Neutrophil (primary cell): ENCODE measurements at regions not wholly inside any gene's neighbourhood (a gene's known extent, or its start where the extent isn't known, plus 50 kb on each side); places are given as distances from the start of the nearest gene placed in this dataset.

Source experiments
- H3K27ac ChIP-seq: fragments of 200-600 bp; sonication (generic); 2 replicates; pipeline ENCODE4 v1.5.1; 2016; ENCODE audit warnings: mild to moderate bottlenecking, moderate library complexity
- H3K27me3 ChIP-seq: fragments of 200-600 bp; sonication (generic); 2 replicates; pipeline ENCODE4 v1.6.0; 2016; ENCODE audit warnings: mild to moderate bottlenecking
- H3K36me3 ChIP-seq: fragments of 200-600 bp; sonication (generic); 2 replicates; pipeline ENCODE4 v1.5.1; 2017
- H3K4me1 ChIP-seq, 2 experiments: fragments of 200-600 bp in 1 of 2; sonication (generic) in 1 of 2; 1 replicate in 1 of 2; 2 replicates in 1 of 2; pipeline versions ENCODE4 v1.5.1 to v1.6.1; 2013 to 2016; ENCODE audit warnings: low read depth in 1 of 2, low read length in 1 of 2, mild to moderate bottlenecking in 1 of 2, moderate library complexity in 1 of 2; ENCODE audit not compliant: control insufficient read depth in 1 of 2, insufficient read depth in 1 of 2
- H3K4me3 ChIP-seq, 2 experiments: fragments of 200-600 bp in 1 of 2; sonication (generic) in 1 of 2; 1 replicate in 1 of 2; 2 replicates in 1 of 2; pipeline ENCODE4 v1.5.1; 2013 to 2016; ENCODE audit warnings: low read depth in 1 of 2, low read length in 1 of 2, mild to moderate bottlenecking in 1 of 2, moderate library complexity in 1 of 2
- H3K9me3 ChIP-seq: fragments of 200-600 bp; sonication (generic); 2 replicates; pipeline ENCODE4 v1.5.1; 2016
- TF ChIP-seq, protein P1 (sequence below): fragments of 200-600 bp; sonication (generic); IDR thresholded peaks from 2 replicates; pipeline ENCODE4 v1.5.1; 2016; ENCODE audit warnings: antibody characterized with exemption

DNA sequence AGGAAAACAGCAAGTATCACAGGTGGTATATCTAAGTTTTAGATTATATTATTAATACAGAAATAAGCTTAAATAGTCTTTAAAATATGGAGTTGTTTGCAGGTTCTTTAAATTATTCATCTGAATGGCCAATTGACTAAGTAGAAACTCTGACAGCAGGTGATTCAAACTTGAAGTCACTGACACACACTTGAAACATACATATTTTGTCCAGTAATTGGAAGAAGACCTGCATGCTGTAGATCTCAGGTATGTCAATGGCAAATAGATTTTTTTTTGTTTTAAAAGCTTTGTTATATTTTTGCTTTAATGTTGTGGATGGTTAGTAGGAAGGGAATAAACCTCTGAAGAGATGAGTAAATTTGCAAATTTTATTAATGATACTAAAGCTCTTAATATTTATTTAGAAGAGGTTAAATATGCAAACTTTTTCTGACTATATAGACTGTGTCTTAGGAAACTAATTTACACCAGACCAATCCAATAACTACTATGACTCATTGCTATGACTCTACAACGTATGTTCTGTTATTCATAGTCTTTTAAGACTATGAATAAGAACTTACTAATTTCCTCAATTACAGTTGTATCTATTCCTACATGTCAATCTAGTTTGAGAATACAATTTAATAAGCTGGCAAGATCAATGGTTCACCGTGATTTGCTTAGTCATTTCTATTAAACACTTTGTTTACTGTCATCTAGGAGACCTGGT is 53.9 kb upstream of the RORB start:
- Histone ChIP-seq H3K4me3 (no peak overlapping the region), H3K4me1 (no peaks in the 10 kb centered on the region), H3K36me3 (no peaks in the 10 kb centered on the region), H3K27ac (no peak overlapping the region), H3K27me3 (peaks cover 6% of the 10 kb centered on the region), H3K9me3 (no peaks in the 10 kb centered on the region)
- TF ChIP-seq, protein P1, sequence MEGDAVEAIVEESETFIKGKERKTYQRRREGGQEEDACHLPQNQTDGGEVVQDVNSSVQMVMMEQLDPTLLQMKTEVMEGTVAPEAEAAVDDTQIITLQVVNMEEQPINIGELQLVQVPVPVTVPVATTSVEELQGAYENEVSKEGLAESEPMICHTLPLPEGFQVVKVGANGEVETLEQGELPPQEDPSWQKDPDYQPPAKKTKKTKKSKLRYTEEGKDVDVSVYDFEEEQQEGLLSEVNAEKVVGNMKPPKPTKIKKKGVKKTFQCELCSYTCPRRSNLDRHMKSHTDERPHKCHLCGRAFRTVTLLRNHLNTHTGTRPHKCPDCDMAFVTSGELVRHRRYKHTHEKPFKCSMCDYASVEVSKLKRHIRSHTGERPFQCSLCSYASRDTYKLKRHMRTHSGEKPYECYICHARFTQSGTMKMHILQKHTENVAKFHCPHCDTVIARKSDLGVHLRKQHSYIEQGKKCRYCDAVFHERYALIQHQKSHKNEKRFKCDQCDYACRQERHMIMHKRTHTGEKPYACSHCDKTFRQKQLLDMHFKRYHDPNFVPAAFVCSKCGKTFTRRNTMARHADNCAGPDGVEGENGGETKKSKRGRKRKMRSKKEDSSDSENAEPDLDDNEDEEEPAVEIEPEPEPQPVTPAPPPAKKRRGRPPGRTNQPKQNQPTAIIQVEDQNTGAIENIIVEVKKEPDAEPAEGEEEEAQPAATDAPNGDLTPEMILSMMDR: no peak

DNA sequence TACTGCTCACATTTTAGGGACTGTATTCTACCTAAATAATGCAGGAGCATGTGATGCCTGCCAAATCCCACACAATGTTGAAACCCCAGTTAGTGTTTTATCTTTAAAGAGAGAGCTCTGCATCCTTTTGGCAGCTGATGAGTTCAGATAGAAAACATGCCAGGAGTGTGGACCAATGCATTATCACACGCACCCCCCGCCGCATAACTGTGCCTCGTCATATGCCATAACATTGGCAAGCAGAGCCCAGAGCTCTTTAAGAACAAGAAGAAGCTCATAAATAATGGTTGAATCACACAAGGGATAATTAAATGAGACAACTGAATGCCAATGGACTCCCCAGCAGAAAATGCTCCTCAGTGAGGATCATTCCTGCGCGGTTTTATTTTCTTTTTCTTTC is 52.8 kb upstream of the RORB start:
- Histone ChIP-seq H3K4me3 (no peak overlapping the region), H3K4me1 (no peaks in the 10 kb centered on the region), H3K9me3 (no peaks in the 10 kb centered on the region), H3K27ac (no peak overlapping the region), H3K27me3 (peaks cover 10% of the 10 kb centered on the region), H3K36me3 (no peaks in the 10 kb centered on the region)
- TF ChIP-seq, protein P1: no peak
